HepG2 (cell line): ENCODE measurements at regions not wholly inside any gene's neighbourhood (a gene's known extent, or its start where the extent isn't known, plus 50 kb on each side); places are given as distances from the start of the nearest gene placed in this dataset.

Source experiments
- DNMT1 ChIP-seq: sonication (generic); formaldehyde crosslinking; IDR thresholded peaks from 2 replicates; pipeline ENCODE4 v1.5.1; 2020; ENCODE audit warnings: mild to moderate bottlenecking, missing genetic modification reagents
- PCBP2 ChIP-seq: fragments of 200-400 bp; formaldehyde crosslinking; optimal IDR thresholded peaks from 2 replicates; pipeline ENCODE3; 2018; ENCODE audit warnings: low read length, low read depth; ENCODE audit not compliant: poor library complexity, severe bottlenecking
- SNAI1 ChIP-seq: sonication (generic); formaldehyde crosslinking; IDR thresholded peaks from 2 replicates; pipeline ENCODE4 v1.5.0; 2020; ENCODE audit warnings: mild to moderate bottlenecking, missing genetic modification reagents, borderline replicate concordance
- TSC22D2 ChIP-seq: sonication (generic); formaldehyde crosslinking; IDR thresholded peaks from 2 replicates; pipeline ENCODE4 v1.5.1; 2020; ENCODE audit warnings: missing genetic modification reagents, mild to moderate bottlenecking, borderline replicate concordance
- ZFP36 ChIP-seq: fragments of 150-350 bp; IDR thresholded peaks from 2 replicates; pipeline ENCODE4 v1.6.1; 2018; ENCODE audit warnings: borderline replicate concordance, low read length, low read depth; ENCODE audit not compliant: partially characterized antibody
- ZNF225 ChIP-seq: sonication (generic); formaldehyde crosslinking; IDR thresholded peaks from 2 replicates; pipeline ENCODE4 v1.4.0; 2020; ENCODE audit warnings: mild to moderate bottlenecking, missing genetic modification reagents
- ZNF292 ChIP-seq: sonication (generic); formaldehyde crosslinking; IDR thresholded peaks from 2 replicates; pipeline ENCODE4 v1.8.1; 2022; ENCODE audit warnings: mild to moderate bottlenecking, low read depth, missing genetic modification reagents, borderline replicate concordance
- ZNF557 ChIP-seq: sonication (generic); formaldehyde crosslinking; IDR thresholded peaks from 2 replicates; pipeline ENCODE4 v1.4.0; 2020; ENCODE audit warnings: missing genetic modification reagents
- ZNF670 ChIP-seq: sonication (generic); formaldehyde crosslinking; IDR thresholded peaks from 2 replicates; pipeline ENCODE4 v1.8.0; 2022; ENCODE audit warnings: mild to moderate bottlenecking, missing genetic modification reagents, borderline replicate concordance
- ZNF816 ChIP-seq: sonication (generic); formaldehyde crosslinking; IDR thresholded peaks from 2 replicates; pipeline ENCODE4 v1.8.0; 2022; ENCODE audit warnings: missing genetic modification reagents, mild to moderate bottlenecking, borderline replicate concordance
- TF ChIP-seq, protein P1 (sequence below): sonication (generic); formaldehyde crosslinking; IDR thresholded peaks from 2 replicates; pipeline ENCODE4 v1.9.0; 2021; ENCODE audit warnings: missing genetic modification reagents, borderline replicate concordance
- TF ChIP-seq, protein P2 (sequence below): sonication (generic); formaldehyde crosslinking; IDR thresholded peaks from 2 replicates; pipeline ENCODE4 v1.4.0; 2020; ENCODE audit warnings: mild to moderate bottlenecking, missing genetic modification reagents, borderline replicate concordance
- TF ChIP-seq, protein P3 (sequence below): sonication (generic); formaldehyde crosslinking; IDR thresholded peaks from 2 replicates; pipeline ENCODE4 v1.4.0; 2020; ENCODE audit warnings: missing genetic modification reagents, borderline replicate concordance
- TF ChIP-seq, protein P4 (sequence below): sonication (generic); formaldehyde crosslinking; IDR thresholded peaks from 2 replicates; pipeline ENCODE4 v1.4.0; 2020; ENCODE audit warnings: missing genetic modification reagents, borderline replicate concordance

DNA sequence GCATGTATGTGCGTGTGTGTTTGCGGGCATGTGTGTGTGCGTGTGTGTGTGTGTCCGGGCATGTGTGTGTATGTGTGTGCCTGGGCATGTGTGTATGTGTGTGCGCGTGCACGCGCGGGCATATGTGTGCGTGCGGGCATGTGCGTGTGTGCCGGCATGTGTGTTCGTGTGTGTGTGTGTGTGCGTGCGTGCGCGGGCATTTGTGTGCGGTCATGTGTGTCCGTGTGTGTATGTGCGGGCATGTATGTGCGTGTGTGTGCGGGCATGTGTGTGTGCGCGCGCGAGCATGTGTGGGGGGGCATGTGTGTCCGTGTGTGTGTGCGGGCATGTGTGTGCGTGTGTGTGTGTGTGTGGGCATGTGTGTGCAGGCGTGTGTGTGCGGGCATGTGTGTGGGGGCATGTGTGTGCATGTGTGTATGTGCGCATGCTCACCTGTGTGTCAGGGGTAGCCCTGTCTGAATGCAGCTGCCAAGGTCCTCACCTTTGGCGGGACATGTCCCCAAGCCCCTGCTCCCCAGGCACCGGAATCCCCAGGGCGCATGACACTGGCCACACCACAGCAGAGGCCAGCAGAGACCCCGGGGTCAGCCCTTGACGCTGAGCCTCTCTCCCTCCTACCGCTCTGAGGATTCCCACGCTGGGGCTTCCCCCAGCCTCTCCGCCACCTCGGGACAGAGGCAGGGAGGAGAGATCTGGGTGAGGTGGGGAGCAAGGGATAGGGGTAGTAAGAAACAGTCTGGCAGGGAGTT lies 109.5 kb upstream of the NCOR2 start (continued):
- TF ChIP-seq, protein P1, sequence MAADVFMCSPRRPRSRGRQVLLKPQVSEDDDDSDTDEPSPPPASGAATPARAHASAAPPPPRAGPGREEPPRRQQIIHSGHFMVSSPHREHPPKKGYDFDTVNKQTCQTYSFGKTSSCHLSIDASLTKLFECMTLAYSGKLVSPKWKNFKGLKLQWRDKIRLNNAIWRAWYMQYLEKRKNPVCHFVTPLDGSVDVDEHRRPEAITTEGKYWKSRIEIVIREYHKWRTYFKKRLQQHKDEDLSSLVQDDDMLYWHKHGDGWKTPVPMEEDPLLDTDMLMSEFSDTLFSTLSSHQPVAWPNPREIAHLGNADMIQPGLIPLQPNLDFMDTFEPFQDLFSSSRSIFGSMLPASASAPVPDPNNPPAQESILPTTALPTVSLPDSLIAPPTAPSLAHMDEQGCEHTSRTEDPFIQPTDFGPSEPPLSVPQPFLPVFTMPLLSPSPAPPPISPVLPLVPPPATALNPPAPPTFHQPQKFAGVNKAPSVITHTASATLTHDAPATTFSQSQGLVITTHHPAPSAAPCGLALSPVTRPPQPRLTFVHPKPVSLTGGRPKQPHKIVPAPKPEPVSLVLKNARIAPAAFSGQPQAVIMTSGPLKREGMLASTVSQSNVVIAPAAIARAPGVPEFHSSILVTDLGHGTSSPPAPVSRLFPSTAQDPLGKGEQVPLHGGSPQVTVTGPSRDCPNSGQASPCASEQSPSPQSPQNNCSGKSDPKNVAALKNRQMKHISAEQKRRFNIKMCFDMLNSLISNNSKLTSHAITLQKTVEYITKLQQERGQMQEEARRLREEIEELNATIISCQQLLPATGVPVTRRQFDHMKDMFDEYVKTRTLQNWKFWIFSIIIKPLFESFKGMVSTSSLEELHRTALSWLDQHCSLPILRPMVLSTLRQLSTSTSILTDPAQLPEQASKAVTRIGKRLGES (CRISPR knock-in tag), result no peak
- no peak for TF ChIP-seq SNAI1 (CRISPR knock-in tag)
- TF ChIP-seq TSC22D2 (CRISPR knock-in tag), result no peak
- TF ChIP-seq ZNF292 (CRISPR knock-in tag), result 0 out of 2 replicates have a peak, but pooled peaks have one; percentile 17
- TF ChIP-seq ZFP36, result no peak
- TF ChIP-seq ZNF225 (CRISPR knock-in tag), result no peak
- TF ChIP-seq ZNF557 (CRISPR knock-in tag), result no peak
- no peak for TF ChIP-seq ZNF816 (CRISPR knock-in tag)
- TF ChIP-seq ZNF670 (CRISPR knock-in tag), result no peak
- TF ChIP-seq, protein P2, sequence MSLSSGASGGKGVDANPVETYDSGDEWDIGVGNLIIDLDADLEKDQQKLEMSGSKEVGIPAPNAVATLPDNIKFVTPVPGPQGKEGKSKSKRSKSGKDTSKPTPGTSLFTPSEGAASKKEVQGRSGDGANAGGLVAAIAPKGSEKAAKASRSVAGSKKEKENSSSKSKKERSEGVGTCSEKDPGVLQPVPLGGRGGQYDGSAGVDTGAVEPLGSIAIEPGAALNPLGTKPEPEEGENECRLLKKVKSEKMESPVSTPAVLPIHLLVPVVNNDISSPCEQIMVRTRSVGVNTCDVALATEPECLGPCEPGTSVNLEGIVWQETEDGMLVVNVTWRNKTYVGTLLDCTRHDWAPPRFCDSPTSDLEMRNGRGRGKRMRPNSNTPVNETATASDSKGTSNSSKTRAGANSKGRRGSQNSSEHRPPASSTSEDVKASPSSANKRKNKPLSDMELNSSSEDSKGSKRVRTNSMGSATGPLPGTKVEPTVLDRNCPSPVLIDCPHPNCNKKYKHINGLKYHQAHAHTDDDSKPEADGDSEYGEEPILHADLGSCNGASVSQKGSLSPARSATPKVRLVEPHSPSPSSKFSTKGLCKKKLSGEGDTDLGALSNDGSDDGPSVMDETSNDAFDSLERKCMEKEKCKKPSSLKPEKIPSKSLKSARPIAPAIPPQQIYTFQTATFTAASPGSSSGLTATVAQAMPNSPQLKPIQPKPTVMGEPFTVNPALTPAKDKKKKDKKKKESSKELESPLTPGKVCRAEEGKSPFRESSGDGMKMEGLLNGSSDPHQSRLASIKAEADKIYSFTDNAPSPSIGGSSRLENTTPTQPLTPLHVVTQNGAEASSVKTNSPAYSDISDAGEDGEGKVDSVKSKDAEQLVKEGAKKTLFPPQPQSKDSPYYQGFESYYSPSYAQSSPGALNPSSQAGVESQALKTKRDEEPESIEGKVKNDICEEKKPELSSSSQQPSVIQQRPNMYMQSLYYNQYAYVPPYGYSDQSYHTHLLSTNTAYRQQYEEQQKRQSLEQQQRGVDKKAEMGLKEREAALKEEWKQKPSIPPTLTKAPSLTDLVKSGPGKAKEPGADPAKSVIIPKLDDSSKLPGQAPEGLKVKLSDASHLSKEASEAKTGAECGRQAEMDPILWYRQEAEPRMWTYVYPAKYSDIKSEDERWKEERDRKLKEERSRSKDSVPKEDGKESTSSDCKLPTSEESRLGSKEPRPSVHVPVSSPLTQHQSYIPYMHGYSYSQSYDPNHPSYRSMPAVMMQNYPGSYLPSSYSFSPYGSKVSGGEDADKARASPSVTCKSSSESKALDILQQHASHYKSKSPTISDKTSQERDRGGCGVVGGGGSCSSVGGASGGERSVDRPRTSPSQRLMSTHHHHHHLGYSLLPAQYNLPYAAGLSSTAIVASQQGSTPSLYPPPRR (CRISPR knock-in tag), result no peak
- no peak for TF ChIP-seq PCBP2
- 0 out of 2 replicates have a peak, but pooled peaks have one; percentile 40 for TF ChIP-seq DNMT1
- TF ChIP-seq, protein P3, sequence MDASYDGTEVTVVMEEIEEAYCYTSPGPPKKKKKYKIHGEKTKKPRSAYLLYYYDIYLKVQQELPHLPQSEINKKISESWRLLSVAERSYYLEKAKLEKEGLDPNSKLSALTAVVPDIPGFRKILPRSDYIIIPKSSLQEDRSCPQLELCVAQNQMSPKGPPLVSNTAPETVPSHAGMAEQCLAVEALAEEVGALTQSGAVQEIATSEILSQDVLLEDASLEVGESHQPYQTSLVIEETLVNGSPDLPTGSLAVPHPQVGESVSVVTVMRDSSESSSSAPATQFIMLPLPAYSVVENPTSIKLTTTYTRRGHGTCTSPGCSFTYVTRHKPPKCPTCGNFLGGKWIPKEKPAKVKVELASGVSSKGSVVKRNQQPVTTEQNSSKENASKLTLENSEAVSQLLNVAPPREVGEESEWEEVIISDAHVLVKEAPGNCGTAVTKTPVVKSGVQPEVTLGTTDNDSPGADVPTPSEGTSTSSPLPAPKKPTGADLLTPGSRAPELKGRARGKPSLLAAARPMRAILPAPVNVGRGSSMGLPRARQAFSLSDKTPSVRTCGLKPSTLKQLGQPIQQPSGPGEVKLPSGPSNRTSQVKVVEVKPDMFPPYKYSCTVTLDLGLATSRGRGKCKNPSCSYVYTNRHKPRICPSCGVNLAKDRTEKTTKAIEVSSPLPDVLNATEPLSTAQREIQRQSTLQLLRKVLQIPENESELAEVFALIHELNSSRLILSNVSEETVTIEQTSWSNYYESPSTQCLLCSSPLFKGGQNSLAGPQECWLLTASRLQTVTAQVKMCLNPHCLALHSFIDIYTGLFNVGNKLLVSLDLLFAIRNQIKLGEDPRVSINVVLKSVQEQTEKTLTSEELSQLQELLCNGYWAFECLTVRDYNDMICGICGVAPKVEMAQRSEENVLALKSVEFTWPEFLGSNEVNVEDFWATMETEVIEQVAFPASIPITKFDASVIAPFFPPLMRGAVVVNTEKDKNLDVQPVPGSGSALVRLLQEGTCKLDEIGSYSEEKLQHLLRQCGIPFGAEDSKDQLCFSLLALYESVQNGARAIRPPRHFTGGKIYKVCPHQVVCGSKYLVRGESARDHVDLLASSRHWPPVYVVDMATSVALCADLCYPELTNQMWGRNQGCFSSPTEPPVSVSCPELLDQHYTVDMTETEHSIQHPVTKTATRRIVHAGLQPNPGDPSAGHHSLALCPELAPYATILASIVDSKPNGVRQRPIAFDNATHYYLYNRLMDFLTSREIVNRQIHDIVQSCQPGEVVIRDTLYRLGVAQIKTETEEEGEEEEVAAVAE (CRISPR knock-in tag), result no peak
- TF ChIP-seq, protein P4, sequence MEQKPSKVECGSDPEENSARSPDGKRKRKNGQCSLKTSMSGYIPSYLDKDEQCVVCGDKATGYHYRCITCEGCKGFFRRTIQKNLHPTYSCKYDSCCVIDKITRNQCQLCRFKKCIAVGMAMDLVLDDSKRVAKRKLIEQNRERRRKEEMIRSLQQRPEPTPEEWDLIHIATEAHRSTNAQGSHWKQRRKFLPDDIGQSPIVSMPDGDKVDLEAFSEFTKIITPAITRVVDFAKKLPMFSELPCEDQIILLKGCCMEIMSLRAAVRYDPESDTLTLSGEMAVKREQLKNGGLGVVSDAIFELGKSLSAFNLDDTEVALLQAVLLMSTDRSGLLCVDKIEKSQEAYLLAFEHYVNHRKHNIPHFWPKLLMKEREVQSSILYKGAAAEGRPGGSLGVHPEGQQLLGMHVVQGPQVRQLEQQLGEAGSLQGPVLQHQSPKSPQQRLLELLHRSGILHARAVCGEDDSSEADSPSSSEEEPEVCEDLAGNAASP (CRISPR knock-in tag), result no peak
